ENCODE measurements at regions not wholly inside any gene's neighbourhood (a gene's known extent, or its start where the extent isn't known, plus 50 kb on each side); places are given as distances from the start of the nearest gene placed in this dataset.

- Histone ChIP-seq H3K27ac (no peak overlapping the region), H3K9me3 (ENCODE audit: low read depth, low read length) (no peaks in the 10 kb centered on the region), H3K9ac (ENCODE audit: insufficient read length) (no peak overlapping the region), H3K4me3 (no peak overlapping the region), H3K36me3 (ENCODE audit: insufficient read depth, low read length) (no peaks in the 10 kb centered on the region)
- TF ChIP-seq FOXP2 (optimal IDR thresholded peaks at IDR 0.05; ENCODE audit: control extremely low read depth, extremely low read length, insufficient read depth) (no peak), POLR2AphosphoS5 (IDR thresholded peaks at IDR 0.05; ENCODE audit: borderline replicate concordance, low read depth, low read length) (no peak), EZH2 (IDR thresholded peaks at IDR 0.05) (no peak)
- no peak for DNase-seq (ENCODE audit: low read depth, low spot score)
Observed at GRCh38 chr18:45165871-45166270, 449.4 kb upstream of the SLC14A2 start.

- TF ChIP-seq POLR2AphosphoS5 (IDR thresholded peaks at IDR 0.05; ENCODE audit: borderline replicate concordance, low read depth, low read length) (no peak), EZH2 (IDR thresholded peaks at IDR 0.05) (no peak), FOXP2 (optimal IDR thresholded peaks at IDR 0.05; ENCODE audit: control extremely low read depth, extremely low read length, insufficient read depth) (no peak)
- H3K9ac ChIP-seq (ENCODE audit: insufficient read length): no peak overlapping the region
- H3K9me3 ChIP-seq (ENCODE audit: low read depth, low read length): no peaks in the 10 kb centered on the region
- H3K4me3 ChIP-seq: no peak overlapping the region
- H3K36me3 ChIP-seq (ENCODE audit: insufficient read depth, low read length): no peaks in the 10 kb centered on the region
- no peak for DNase-seq (ENCODE audit: low read depth, low spot score)
- no peak overlapping the region for H3K27ac ChIP-seq
Observed at GRCh38 chr18:45166341-45166835, 448.9 kb upstream of the SLC14A2 start.

GRCh38 chr18:45166836-45167551, 448.3 kb upstream of the SLC14A2 start:
- Histone ChIP-seq H3K36me3 (ENCODE audit: insufficient read depth, low read length) (no peaks in the 10 kb centered on the region), H3K9ac (ENCODE audit: insufficient read length) (no peak overlapping the region), H3K4me3 (no peak overlapping the region), H3K27ac (no peak overlapping the region), H3K9me3 (ENCODE audit: low read depth, low read length) (no peaks in the 10 kb centered on the region)
- DNase-seq (ENCODE audit: low read depth, low spot score): no peak
- TF ChIP-seq EZH2 (IDR thresholded peaks at IDR 0.05) (no peak), POLR2AphosphoS5 (IDR thresholded peaks at IDR 0.05; ENCODE audit: borderline replicate concordance, low read depth, low read length) (no peak), FOXP2 (optimal IDR thresholded peaks at IDR 0.05; ENCODE audit: control extremely low read depth, extremely low read length, insufficient read depth) (no peak)

GRCh38 chr18:45167631-45168280, 447.5 kb upstream of the SLC14A2 start:
- Histone ChIP-seq H3K9me3 (ENCODE audit: low read depth, low read length) (no peaks in the 10 kb centered on the region), H3K4me3 (no peak overlapping the region), H3K27ac (no peak overlapping the region), H3K36me3 (ENCODE audit: insufficient read depth, low read length) (no peaks in the 10 kb centered on the region), H3K9ac (ENCODE audit: insufficient read length) (no peak overlapping the region)
- no peak for TF ChIP-seq POLR2AphosphoS5 (IDR thresholded peaks at IDR 0.05; ENCODE audit: borderline replicate concordance, low read depth, low read length)
- TF ChIP-seq EZH2 (IDR thresholded peaks at IDR 0.05): no peak
- TF ChIP-seq FOXP2 (optimal IDR thresholded peaks at IDR 0.05; ENCODE audit: control extremely low read depth, extremely low read length, insufficient read depth): no peak
- no peak for DNase-seq (ENCODE audit: low read depth, low spot score)

- DNase-seq (ENCODE audit: low read depth, low spot score): no peak
- TF ChIP-seq FOXP2 (optimal IDR thresholded peaks at IDR 0.05; ENCODE audit: control extremely low read depth, extremely low read length, insufficient read depth) (no peak), POLR2AphosphoS5 (IDR thresholded peaks at IDR 0.05; ENCODE audit: borderline replicate concordance, low read depth, low read length) (no peak), EZH2 (IDR thresholded peaks at IDR 0.05) (no peak)
- Histone ChIP-seq H3K9me3 (ENCODE audit: low read depth, low read length) (no peaks in the 10 kb centered on the region), H3K36me3 (ENCODE audit: insufficient read depth, low read length) (no peaks in the 10 kb centered on the region), H3K9ac (ENCODE audit: insufficient read length) (no peak overlapping the region), H3K27ac (no peak overlapping the region), H3K4me3 (no peak overlapping the region)
Observed at GRCh38 chr18:45168866-45169600, 446.2 kb upstream of the SLC14A2 start.

- H3K36me3 ChIP-seq (ENCODE audit: insufficient read depth, low read length): no peaks in the 10 kb centered on the region
- no peak overlapping the region for H3K4me3 ChIP-seq
- no peak overlapping the region for H3K27ac ChIP-seq
- H3K9ac ChIP-seq (ENCODE audit: insufficient read length): no peak overlapping the region
- H3K9me3 ChIP-seq (ENCODE audit: low read depth, low read length): no peaks in the 10 kb centered on the region
- no peak for DNase-seq (ENCODE audit: low read depth, low spot score)
- TF ChIP-seq POLR2AphosphoS5 (IDR thresholded peaks at IDR 0.05; ENCODE audit: borderline replicate concordance, low read depth, low read length) (no peak), EZH2 (IDR thresholded peaks at IDR 0.05) (no peak), FOXP2 (optimal IDR thresholded peaks at IDR 0.05; ENCODE audit: control extremely low read depth, extremely low read length, insufficient read depth) (no peak)
Observed at GRCh38 chr18:45169610-45170009, 445.7 kb upstream of the SLC14A2 start.

- no peak for DNase-seq (ENCODE audit: low read depth, low spot score)
- H3K9me3 ChIP-seq (ENCODE audit: low read depth, low read length): no peaks in the 10 kb centered on the region
- no peak overlapping the region for H3K27ac ChIP-seq
- H3K9ac ChIP-seq (ENCODE audit: insufficient read length): no peak overlapping the region
- no peaks in the 10 kb centered on the region for H3K36me3 ChIP-seq (ENCODE audit: insufficient read depth, low read length)
- TF ChIP-seq POLR2AphosphoS5 (IDR thresholded peaks at IDR 0.05; ENCODE audit: borderline replicate concordance, low read depth, low read length) (no peak), FOXP2 (optimal IDR thresholded peaks at IDR 0.05; ENCODE audit: control extremely low read depth, extremely low read length, insufficient read depth) (no peak), EZH2 (IDR thresholded peaks at IDR 0.05) (no peak)
- H3K4me3 ChIP-seq: no peak overlapping the region
Observed at GRCh38 chr18:45171679-45172191, 443.5 kb upstream of the SLC14A2 start.

- DNase-seq (ENCODE audit: low read depth, low spot score): no peak
- H3K4me3 ChIP-seq: no peak overlapping the region
- no peak overlapping the region for H3K27ac ChIP-seq
- TF ChIP-seq POLR2AphosphoS5 (IDR thresholded peaks at IDR 0.05; ENCODE audit: borderline replicate concordance, low read depth, low read length) (no peak), EZH2 (IDR thresholded peaks at IDR 0.05) (no peak), FOXP2 (optimal IDR thresholded peaks at IDR 0.05; ENCODE audit: control extremely low read depth, extremely low read length, insufficient read depth) (no peak)
- H3K9me3 ChIP-seq (ENCODE audit: low read depth, low read length): no peaks in the 10 kb centered on the region
- H3K9ac ChIP-seq (ENCODE audit: insufficient read length): no peak overlapping the region
- no peaks in the 10 kb centered on the region for H3K36me3 ChIP-seq (ENCODE audit: insufficient read depth, low read length)
Observed at GRCh38 chr18:45173327-45173726, 441.9 kb upstream of the SLC14A2 start.
